Activated CD4-positive, alpha-beta T cell treated with anti-CD3 and anti-CD28 coated beads, Interleukin-10, Interleukin-2, amounts not matched to agents 100 ng/mL and 50 ng/mL, durations not matched to agents 16 hours and 8 hours (primary cell): ENCODE measurements at regions not wholly inside any gene's neighbourhood (a gene's known extent, or its start where the extent isn't known, plus 50 kb on each side); places are given as distances from the start of the nearest gene placed in this dataset.

Experiments
- DNase-seq: peaks from one replicate; pipeline ENCODE4 v3.0.0-alpha.2; 2020

- no peak for DNase-seq
Measured at GRCh38 chr17:14940108-14940937, 324.8 kb downstream of the PMP22 start.

GRCh38 chr17:14935845-14936485 is 329.2 kb downstream of the PMP22 start:
- no peak for DNase-seq

GRCh38 chr17:14935139-14935841 is 329.8 kb downstream of the PMP22 start:
- DNase-seq = no peak

GRCh38 chr17:14933676-14934075 is 331.4 kb downstream of the PMP22 start:
- no peak for DNase-seq

- peak; percentile 54 for DNase-seq
Measured at GRCh38 chr17:14926526-14927122, 338.5 kb downstream of the PMP22 start.

- no peak for DNase-seq
Measured at GRCh38 chr17:14926073-14926472, 339.1 kb downstream of the PMP22 start.

- DNase-seq = no peak
Measured at GRCh38 chr17:14925498-14925897, 339.6 kb downstream of the PMP22 start.

GRCh38 chr17:14923981-14924380 is 341.1 kb downstream of the PMP22 start:
- no peak for DNase-seq

- DNase-seq = no peak
Measured at GRCh38 chr17:14922411-14922810, 342.7 kb downstream of the PMP22 start.

- no peak for DNase-seq
Measured at GRCh38 chr17:14921936-14922335, 343.2 kb downstream of the PMP22 start.

- no peak for DNase-seq
Measured at GRCh38 chr17:14919631-14920213, 345.4 kb downstream of the PMP22 start.

- no peak for DNase-seq
Measured at GRCh38 chr17:14919094-14919493, 346.0 kb downstream of the PMP22 start.

GRCh38 chr17:14918540-14918939 is 346.6 kb downstream of the PMP22 start:
- no peak for DNase-seq

GRCh38 chr17:14910916-14911315 is 354.2 kb downstream of the PMP22 start:
- no peak for DNase-seq

- no peak for DNase-seq
Measured at GRCh38 chr17:14904386-14904785, 360.7 kb downstream of the PMP22 start.

- no peak for DNase-seq
Measured at GRCh38 chr17:14903854-14904253, 361.3 kb downstream of the PMP22 start.

- DNase-seq = no peak
Measured at GRCh38 chr17:14902803-14903202, 362.3 kb downstream of the PMP22 start.

GRCh38 chr17:14902297-14902696 is 362.8 kb downstream of the PMP22 start:
- DNase-seq = no peak

- no peak for DNase-seq
Measured at GRCh38 chr17:14901376-14901775, 363.8 kb downstream of the PMP22 start.

GRCh38 chr17:14886200-14886739 is 378.9 kb downstream of the PMP22 start:
- peak; percentile 19 for DNase-seq

GRCh38 chr17:14882131-14882530 is 383.0 kb downstream of the PMP22 start:
- DNase-seq = no peak

GRCh38 chr17:14875557-14876412 is 389.3 kb downstream of the PMP22 start:
- DNase-seq = no peak
